OCI-LY1 (cell line): ENCODE measurements at regions not wholly inside any gene's neighbourhood (a gene's known extent, or its start where the extent isn't known, plus 50 kb on each side); places are given as distances from the start of the nearest gene placed in this dataset.

ENCODE experiments used
- H2AFZ ChIP-seq: fragments of 200-600 bp; sonication (generic), shearing (Covaris generic); 2 replicates; pipeline ENCODE4 v1.6.0; 2014; ENCODE audit warnings: antibody characterized with exemption, mild to moderate bottlenecking, low read length
- H3F3A ChIP-seq: fragments of 200-600 bp; sonication (generic), shearing (Covaris generic); 2 replicates; pipeline ENCODE4 v1.6.0; 2014; ENCODE audit warnings: mild to moderate bottlenecking, antibody characterized with exemption, low read length, moderate library complexity; ENCODE audit not compliant: insufficient read depth
- H3K27ac ChIP-seq: fragments of 200-600 bp; sonication (generic); 2 replicates; pipeline ENCODE4 v1.5.1; 2014; ENCODE audit warnings: low read length, mixed run types, mild to moderate bottlenecking, low read depth; ENCODE audit not compliant: poor library complexity, severe bottlenecking
- H3K27me3 ChIP-seq: fragments of 200-600 bp; sonication (generic); 2 replicates; pipeline ENCODE4 v1.6.0; 2014; ENCODE audit warnings: antibody characterized with exemption, mild to moderate bottlenecking, low read length, moderate library complexity; ENCODE audit not compliant: insufficient read depth
- H3K36me3 ChIP-seq: fragments of 200-600 bp; sonication (generic); 2 replicates; pipeline ENCODE4 v1.6.1; 2014; ENCODE audit warnings: mild to moderate bottlenecking, antibody characterized with exemption, low read length, moderate library complexity, mixed read lengths; ENCODE audit not compliant: insufficient read depth
- H3K4me1 ChIP-seq: fragments of 200-600 bp; sonication (generic); 2 replicates; pipeline ENCODE4 v1.5.1; 2014; ENCODE audit warnings: mild to moderate bottlenecking, low read length, moderate library complexity; ENCODE audit not compliant: insufficient read depth, severe bottlenecking
- H3K4me2 ChIP-seq: fragments of 200-600 bp; sonication (generic), shearing (Covaris generic); 2 replicates; pipeline ENCODE4 v1.6.1; 2014; ENCODE audit warnings: low read length
- H3K4me3 ChIP-seq: fragments of 200-600 bp; sonication (generic); 2 replicates; pipeline ENCODE4 v1.5.1; 2014; ENCODE audit warnings: low read length, low read depth, mild to moderate bottlenecking, mixed read lengths; ENCODE audit not compliant: poor library complexity, severe bottlenecking
- H3K79me2 ChIP-seq: fragments of 200-600 bp; shearing (Covaris generic); 2 replicates; pipeline ENCODE4 v1.6.1; 2016; ENCODE audit warnings: mixed run types, low read length, mixed read lengths; ENCODE audit not compliant: insufficient read depth
- H3K9ac ChIP-seq: fragments of 200-600 bp; sonication (generic), shearing (Covaris generic); 2 replicates; pipeline ENCODE4 v1.6.1; 2014; ENCODE audit warnings: mild to moderate bottlenecking, low read length, mixed read lengths
- H3K9me2 ChIP-seq: fragments of 200-600 bp; sonication (generic), shearing (Covaris generic); 2 replicates; pipeline ENCODE4 v1.6.1; 2014; ENCODE audit warnings: low read depth, mild to moderate bottlenecking, low read length, mixed read lengths
- H3K9me3 ChIP-seq: fragments of 200-600 bp; shearing (Covaris generic); 2 replicates; pipeline ENCODE4 v1.6.1; 2014; ENCODE audit warnings: low read length, mixed read lengths
- H4K20me1 ChIP-seq: fragments of 200-600 bp; sonication (generic), shearing (Covaris generic); 2 replicates; pipeline ENCODE4 v1.6.0; 2016; ENCODE audit warnings: mild to moderate bottlenecking, low read length; ENCODE audit not compliant: insufficient read depth
- CTCF ChIP-seq: fragments of 200-600 bp; sonication (generic), shearing (Covaris generic); IDR thresholded peaks from 2 replicates; pipeline ENCODE4 v1.5.1; 2017; ENCODE audit warnings: mild to moderate bottlenecking, antibody characterized with exemption, low read length, moderate library complexity, mixed read lengths
- EZH2 ChIP-seq: fragments of 200-600 bp; sonication (generic), shearing (Covaris generic); IDR thresholded peaks from 2 replicates; pipeline ENCODE4 v1.8.0; 2017; ENCODE audit warnings: borderline replicate concordance, mixed run types, mild to moderate bottlenecking, antibody characterized with exemption, low read length, moderate library complexity, mixed read lengths

GRCh38 chrX:69100478-69100877 lies 64.8 kb downstream of the PJA1 start:
- no peak for TF ChIP-seq EZH2
- TF ChIP-seq CTCF: no peak
- H4K20me1 ChIP-seq: no peaks in the 10 kb centered on the region
- H3K9me3 ChIP-seq: no peaks in the 10 kb centered on the region
- no peak overlapping the region for H3K4me3 ChIP-seq
- no peaks in the 10 kb centered on the region for H3K79me2 ChIP-seq
- H2AFZ ChIP-seq: no peak overlapping the region
- H3K9me2 ChIP-seq: no peaks in the 10 kb centered on the region
- no peak overlapping the region for H3K27ac ChIP-seq
- no peaks in the 10 kb centered on the region for H3K4me1 ChIP-seq
- no peaks in the 10 kb centered on the region for H3K36me3 ChIP-seq
- H3K9ac ChIP-seq: no peak overlapping the region
- H3K4me2 ChIP-seq: no peak overlapping the region
- H3F3A ChIP-seq: no peaks in the 10 kb centered on the region
- H3K27me3 ChIP-seq: no peaks in the 10 kb centered on the region

GRCh38 chrX:69097451-69098236 lies 67.6 kb downstream of the PJA1 start:
- no peaks in the 10 kb centered on the region for H3K27me3 ChIP-seq
- no peaks in the 10 kb centered on the region for H4K20me1 ChIP-seq
- no peaks in the 10 kb centered on the region for H3K9me3 ChIP-seq
- no peak overlapping the region for H3K4me2 ChIP-seq
- H3K36me3 ChIP-seq: no peaks in the 10 kb centered on the region
- no peaks in the 10 kb centered on the region for H3K79me2 ChIP-seq
- no peak overlapping the region for H3K4me3 ChIP-seq
- no peaks in the 10 kb centered on the region for H3K4me1 ChIP-seq
- no peak overlapping the region for H3K9ac ChIP-seq
- H3K9me2 ChIP-seq: no peaks in the 10 kb centered on the region
- no peak overlapping the region for H2AFZ ChIP-seq
- H3K27ac ChIP-seq: no peak overlapping the region
- H3F3A ChIP-seq: no peaks in the 10 kb centered on the region
- TF ChIP-seq EZH2 (no peak), CTCF (no peak)

- Histone ChIP-seq H3F3A (no peaks in the 10 kb centered on the region), H3K9me2 (no peaks in the 10 kb centered on the region), H3K4me2 (no peak overlapping the region), H4K20me1 (no peaks in the 10 kb centered on the region), H3K9me3 (no peaks in the 10 kb centered on the region), H3K9ac (no peak overlapping the region), H3K27ac (no peak overlapping the region), H3K79me2 (no peaks in the 10 kb centered on the region), H2AFZ (no peak overlapping the region), H3K27me3 (no peaks in the 10 kb centered on the region), H3K36me3 (no peaks in the 10 kb centered on the region), H3K4me3 (no peak overlapping the region), H3K4me1 (no peaks in the 10 kb centered on the region)
- no peak for TF ChIP-seq EZH2
- TF ChIP-seq CTCF: no peak
These were observed 68.3 kb downstream of the PJA1 start for GRCh38 chrX:69096963-69097362.
